C4-2B (cell line): ENCODE measurements at regions not wholly inside any gene's neighbourhood (a gene's known extent, or its start where the extent isn't known, plus 50 kb on each side); places are given as distances from the start of the nearest gene placed in this dataset.

Experiments used
- H3K27ac ChIP-seq: fragments of 450-650 bp; 2 replicates; pipeline ENCODE4 v1.5.1; 2017
- ZFX ChIP-seq: fragments of 450-650 bp; IDR thresholded peaks from 2 replicates; pipeline ENCODE4 v1.6.1; 2017
- TF ChIP-seq, protein P1 (sequence below): fragments of 450-650 bp; conservative IDR thresholded peaks from 2 replicates; pipeline ENCODE4 v1.5.1; 2017; ENCODE audit warnings: mild to moderate bottlenecking

DNA sequence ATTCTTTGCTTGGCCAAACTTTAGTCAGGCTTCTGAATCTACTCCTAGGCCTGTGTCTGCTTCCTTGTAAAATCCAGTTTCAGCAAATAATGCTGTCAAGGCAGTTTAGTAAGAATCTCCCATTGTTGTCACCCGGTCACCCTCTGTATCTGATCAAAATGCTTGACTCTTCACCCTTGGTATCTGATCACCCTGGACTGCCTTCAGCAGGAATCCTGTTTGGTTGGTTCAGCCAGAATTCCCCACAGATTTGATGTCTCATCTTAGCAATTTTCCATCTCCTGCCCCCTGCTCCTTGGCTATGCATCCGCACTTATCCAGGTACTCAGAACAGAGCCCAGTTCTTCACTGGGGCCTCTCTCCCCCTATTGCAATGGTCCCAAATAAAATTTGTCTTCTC, 172.4 kb upstream of the UBL3 start:
- peak; percentile 37; the same call in 1 of the 2 replicates for TF ChIP-seq ZFX
- TF ChIP-seq, protein P1, sequence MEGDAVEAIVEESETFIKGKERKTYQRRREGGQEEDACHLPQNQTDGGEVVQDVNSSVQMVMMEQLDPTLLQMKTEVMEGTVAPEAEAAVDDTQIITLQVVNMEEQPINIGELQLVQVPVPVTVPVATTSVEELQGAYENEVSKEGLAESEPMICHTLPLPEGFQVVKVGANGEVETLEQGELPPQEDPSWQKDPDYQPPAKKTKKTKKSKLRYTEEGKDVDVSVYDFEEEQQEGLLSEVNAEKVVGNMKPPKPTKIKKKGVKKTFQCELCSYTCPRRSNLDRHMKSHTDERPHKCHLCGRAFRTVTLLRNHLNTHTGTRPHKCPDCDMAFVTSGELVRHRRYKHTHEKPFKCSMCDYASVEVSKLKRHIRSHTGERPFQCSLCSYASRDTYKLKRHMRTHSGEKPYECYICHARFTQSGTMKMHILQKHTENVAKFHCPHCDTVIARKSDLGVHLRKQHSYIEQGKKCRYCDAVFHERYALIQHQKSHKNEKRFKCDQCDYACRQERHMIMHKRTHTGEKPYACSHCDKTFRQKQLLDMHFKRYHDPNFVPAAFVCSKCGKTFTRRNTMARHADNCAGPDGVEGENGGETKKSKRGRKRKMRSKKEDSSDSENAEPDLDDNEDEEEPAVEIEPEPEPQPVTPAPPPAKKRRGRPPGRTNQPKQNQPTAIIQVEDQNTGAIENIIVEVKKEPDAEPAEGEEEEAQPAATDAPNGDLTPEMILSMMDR: no peak
- H3K27ac ChIP-seq: no peak overlapping the region

DNA sequence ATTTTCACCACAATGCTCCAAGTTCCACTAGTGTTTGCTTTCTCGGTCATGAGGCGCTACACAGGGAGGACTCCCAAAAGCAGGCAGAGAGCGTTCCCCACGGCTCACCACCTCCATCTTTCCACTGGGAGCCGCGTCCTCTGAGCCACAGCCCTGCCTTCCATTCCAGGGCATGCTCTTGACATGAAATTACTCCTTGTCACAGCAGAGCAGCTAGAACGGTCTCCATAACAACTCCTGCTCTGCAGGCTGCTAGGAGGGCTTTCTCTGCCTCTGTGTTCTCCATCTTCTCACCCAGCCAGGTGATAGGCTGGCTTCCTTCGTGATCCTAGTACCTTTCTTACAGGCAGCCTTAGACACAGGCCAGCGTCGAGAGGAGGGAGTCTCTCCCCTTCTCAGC, 171.8 kb upstream of the UBL3 start:
- H3K27ac ChIP-seq: no peak overlapping the region
- TF ChIP-seq, protein P1: no peak
- TF ChIP-seq ZFX: no peak

DNA sequence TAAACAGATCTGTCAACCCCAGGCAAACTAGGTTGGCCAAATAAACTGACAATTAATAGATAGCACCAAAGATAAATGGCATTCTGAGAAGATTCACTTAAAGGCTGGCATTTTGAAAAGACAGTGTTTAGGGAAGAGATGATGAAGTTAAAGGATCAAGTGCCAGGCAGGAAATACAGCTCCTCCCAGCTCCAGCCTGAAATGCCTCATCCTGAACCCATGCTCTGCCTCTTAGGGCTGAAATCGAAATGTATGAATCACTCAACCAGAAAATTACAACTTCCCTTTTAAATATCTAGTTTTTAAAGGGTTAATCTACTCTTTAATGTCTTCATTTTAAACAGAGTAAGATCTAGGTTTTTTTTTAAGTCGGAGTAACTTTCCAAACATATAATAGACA, 171.2 kb upstream of the UBL3 start:
- H3K27ac ChIP-seq: no peak overlapping the region
- TF ChIP-seq ZFX: no peak
- TF ChIP-seq, protein P1: no peak

DNA sequence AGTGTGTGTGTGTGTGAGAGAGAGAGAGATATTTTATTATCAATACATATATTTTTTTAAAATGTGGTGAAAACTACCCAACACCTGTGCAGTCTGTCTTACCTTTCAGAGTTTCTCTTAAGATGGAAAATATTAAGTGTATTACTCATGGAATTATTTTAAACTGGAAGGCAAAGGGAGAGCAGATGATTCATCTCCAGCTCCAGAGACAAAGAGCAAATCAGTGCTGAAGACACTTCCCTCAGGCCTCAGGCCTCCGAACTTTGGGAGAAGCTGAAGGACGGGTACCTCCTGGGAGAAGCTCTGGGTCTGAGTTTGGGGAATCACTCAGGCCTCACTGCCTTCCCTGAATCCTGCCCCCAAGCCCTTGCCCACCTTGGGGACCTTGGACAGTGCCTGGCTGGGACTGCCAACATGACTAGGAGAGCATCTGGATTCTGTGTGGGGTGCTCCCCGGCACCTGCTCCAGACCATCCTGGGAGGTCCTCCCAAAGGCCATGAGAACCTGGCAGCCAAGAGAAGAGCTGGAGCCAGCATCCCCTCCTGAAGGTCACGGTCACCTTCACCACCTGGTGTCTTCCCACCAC, 170.4 kb upstream of the UBL3 start:
- H3K27ac ChIP-seq: no peak overlapping the region
- TF ChIP-seq ZFX: no peak
- TF ChIP-seq, protein P1: no peak

DNA sequence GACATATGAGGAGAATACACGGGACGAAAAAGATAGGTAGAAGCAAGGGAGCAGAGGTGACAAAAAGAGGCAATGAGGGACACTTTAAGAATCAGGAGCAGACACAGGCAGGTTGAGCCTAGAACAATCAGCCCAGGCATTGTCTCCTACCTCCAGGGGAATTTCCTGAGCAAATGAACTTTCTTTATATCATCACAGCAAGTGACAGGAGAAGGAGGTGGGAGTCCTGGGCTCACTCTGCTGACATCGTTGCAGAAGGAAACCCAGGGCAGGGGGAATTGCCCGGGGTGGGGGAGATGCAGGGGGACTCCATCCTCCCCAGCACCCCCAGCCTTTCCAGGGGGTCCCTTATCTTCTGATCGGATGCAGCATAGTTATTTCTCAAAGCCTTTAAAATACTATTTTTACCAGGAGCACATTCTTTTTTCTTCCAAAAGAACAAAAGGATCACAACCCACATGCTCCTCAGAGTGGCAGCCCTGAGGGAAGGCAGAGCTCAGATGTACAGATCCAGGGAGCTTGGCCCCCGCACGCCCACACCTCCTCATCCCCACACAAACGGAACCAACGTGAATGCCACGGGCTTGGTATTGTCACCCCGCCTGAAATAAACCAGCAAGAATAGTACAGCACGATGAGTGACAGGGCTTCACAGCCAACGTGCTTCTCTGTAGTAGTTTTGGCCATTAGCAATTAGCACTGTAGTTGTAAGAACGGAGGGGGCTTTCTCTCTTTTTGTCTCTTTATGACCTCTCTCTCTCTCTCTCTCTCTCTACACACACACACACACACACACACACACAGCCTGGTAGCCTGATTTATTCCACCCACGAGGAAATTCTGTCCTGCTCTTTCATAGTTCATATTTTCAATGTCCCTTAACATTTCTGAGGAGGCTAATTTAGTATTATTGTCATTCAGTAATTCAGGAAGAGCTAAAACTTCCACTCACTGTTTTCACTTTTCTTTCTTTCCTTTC, 169.5 kb upstream of the UBL3 start:
- H3K27ac ChIP-seq: no peak overlapping the region
- TF ChIP-seq, protein P1: no peak
- no peak for TF ChIP-seq ZFX

DNA sequence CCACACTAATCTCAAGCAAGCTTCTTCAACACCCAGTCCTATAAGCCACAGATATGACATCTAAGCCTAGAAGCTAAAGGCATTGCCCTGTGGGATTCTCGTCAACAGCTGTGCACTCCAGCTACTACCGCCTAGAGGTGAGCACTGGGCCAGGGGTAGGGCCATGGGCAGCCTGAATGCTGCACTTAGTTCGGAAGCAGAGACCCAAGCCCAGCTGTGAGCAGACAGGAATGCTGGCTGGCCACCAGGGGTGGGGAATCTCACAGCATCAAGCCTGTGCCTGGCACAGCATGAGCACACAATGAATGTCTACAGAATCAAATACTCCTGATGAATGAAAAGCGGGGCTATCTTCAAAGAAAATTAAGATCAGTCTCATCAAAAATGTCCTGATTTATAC, 167.5 kb upstream of the UBL3 start:
- TF ChIP-seq, protein P1: no peak
- no peak for TF ChIP-seq ZFX
- H3K27ac ChIP-seq: no peak overlapping the region

DNA sequence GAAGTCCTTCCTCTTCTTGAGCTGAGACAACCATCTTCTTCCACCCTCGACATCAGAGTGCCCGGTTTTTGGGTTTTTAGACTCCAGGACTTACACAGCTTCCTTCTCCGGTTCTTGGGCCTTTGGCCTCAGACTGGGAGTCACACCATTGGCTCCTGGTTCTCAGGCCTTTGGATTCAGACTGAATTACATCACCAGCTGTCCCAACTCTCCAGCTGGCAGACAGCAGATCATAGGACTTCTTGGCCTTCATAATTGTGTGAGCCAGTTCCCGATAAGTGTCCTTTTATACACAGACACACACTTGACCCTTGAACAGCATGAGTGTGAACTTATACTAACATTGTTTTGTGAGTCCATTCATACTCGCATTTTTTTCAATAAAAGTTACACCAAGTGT, 166.0 kb upstream of the UBL3 start:
- H3K27ac ChIP-seq: no peak overlapping the region
- TF ChIP-seq, protein P1: no peak
- no peak for TF ChIP-seq ZFX
